Activated T-helper 17 cell treated with anti-CD3 and anti-CD28 coated beads, Interleukin-2, amount 50 U/mL, for 72 hours (primary cell): ENCODE measurements at regions not wholly inside any gene's neighbourhood (a gene's known extent, or its start where the extent isn't known, plus 50 kb on each side); places are given as distances from the start of the nearest gene placed in this dataset.
"Not testable (repeated sequence)": the region's sequence is repeated elsewhere in the genome, so short reads cannot be mapped to it uniquely, and the experiment has no call there.

Experiments
- ATAC-seq: fragments of 150-1000 bp; cut with Tn5 transposase; replicated peaks from 2 replicates; pipeline ENCODE4 v1.10.0; 2021; ENCODE audit warnings: mild to moderate bottlenecking, moderate library complexity
- H3K27ac Mint-ChIP-seq: one replicate; pipeline ENCODE4 v1.8.0; 2022; ENCODE audit warnings: mixed read lengths
- H3K27me3 Mint-ChIP-seq: one replicate; pipeline ENCODE4 v1.8.0; 2022; ENCODE audit warnings: mixed read lengths
- H3K36me3 Mint-ChIP-seq: one replicate; pipeline ENCODE4 v1.8.0; 2022; ENCODE audit warnings: low read depth, mild to moderate bottlenecking, mixed read lengths
- H3K4me1 Mint-ChIP-seq: one replicate; pipeline ENCODE4 v1.8.0; 2022; ENCODE audit warnings: mixed read lengths
- H3K4me3 Mint-ChIP-seq: one replicate; pipeline ENCODE4 v1.8.0; 2022; ENCODE audit warnings: mild to moderate bottlenecking, mixed read lengths
- H3K9me3 Mint-ChIP-seq: one replicate; pipeline ENCODE4 v1.8.0; 2022; ENCODE audit warnings: mixed read lengths

DNA sequence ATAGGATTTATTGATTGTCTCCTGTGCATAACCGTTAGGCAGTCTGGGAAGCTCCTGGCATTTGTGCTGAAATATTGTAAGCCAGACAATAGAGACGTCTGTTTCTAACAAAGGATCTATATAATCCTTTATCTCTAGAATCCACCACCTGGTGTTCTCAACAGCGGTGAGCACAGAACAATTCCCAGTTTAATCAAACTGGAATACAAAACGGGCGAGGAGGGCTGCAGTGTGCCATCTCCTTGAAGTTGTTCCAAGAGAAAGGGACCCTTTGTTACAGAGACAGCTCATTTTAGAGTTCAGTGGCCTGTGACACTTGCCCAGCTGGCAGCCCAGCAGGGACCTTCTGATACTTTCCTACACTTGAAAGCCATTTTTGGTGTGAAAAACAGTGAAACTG is 162.8 kb upstream of the IVNS1ABP start:
- H3K36me3 Mint-ChIP-seq: no peaks in the 10 kb centered on the region
- H3K27ac Mint-ChIP-seq: no peak overlapping the region
- H3K9me3 Mint-ChIP-seq: no peaks in the 10 kb centered on the region

DNA sequence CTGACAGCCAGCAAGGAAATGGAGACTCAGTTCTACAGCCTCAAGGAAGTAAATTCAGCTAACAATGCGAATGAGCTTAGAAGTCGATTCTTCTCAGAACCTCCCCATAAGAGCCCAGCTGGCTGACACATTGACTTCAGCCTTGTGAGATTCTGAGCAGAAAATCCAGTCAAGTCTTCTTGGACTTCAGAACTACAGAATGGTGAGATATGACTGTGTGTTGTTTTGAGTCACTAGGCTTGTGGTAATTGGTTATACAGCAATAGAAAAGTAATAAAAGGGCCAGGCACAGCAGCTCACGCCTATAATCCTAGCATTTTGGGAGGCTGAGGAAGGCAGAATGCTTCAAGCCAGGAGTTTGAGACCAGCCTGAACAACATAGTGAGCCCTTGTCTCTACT is 161.8 kb upstream of the IVNS1ABP start:
- Mint-ChIP-seq H3K27me3 (no peaks in the 10 kb centered on the region), H3K9me3 (no peaks in the 10 kb centered on the region), H3K27ac (no peak overlapping the region), H3K4me1 (peaks cover 6% of the 10 kb centered on the region), H3K36me3 (no peaks in the 10 kb centered on the region), H3K4me3 (no peak overlapping the region)
- peak; percentile 44 for ATAC-seq

More for the DNA sequence above, 162.8 kb upstream of the IVNS1ABP start:
- Mint-ChIP-seq H3K4me3 (no peak overlapping the region), H3K27me3 (no peaks in the 10 kb centered on the region), H3K4me1 (no peaks in the 10 kb centered on the region)
- ATAC-seq: no peak

DNA sequence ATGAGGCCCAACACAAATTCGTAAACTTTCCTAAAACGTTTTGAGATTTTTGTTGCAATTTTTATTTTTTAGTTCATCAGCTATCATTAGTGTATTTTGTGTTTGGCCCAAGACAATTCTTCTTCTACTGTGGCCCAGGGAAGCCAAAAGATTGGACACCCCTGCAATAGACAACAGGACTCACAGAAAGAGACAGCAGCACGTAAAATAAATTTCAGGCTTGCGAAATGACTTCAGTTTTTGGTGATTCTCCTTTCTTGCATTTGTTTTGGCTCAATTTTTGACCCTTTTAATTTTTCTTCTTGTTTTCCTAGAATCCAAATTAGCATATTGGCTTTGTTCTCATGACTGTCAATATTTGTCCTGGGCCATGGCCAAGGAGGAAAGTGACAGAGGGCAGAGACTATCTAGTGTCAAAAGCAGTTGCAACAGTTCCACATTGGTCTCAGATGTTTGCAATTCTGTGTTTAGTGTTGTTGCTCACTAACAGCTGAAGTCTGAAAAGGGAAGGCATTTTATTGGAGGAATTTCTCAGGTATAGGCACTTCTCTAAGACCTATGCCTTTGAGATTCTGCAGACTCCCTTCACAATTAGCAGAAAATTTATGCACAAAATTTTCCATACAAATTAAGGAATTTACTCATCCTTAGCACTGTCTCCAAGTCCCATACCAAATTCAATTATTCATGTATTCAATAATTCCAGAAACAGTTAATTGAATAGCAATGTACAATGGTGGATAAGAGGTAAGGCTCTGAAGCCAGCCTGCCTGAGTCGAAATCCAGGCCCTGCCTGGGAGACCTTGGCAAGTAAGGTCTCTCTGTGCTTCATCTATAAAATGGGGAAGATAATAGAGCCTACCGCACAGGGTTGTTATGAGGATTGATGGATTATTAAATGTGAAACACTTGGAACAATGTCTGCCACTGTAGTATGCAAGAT is 160.9 kb upstream of the IVNS1ABP start:
- Mint-ChIP-seq H3K4me3 (no peak overlapping the region), H3K36me3 (no peaks in the 10 kb centered on the region), H3K27me3 (no peaks in the 10 kb centered on the region), H3K27ac (no peak overlapping the region), H3K9me3 (no peaks in the 10 kb centered on the region), H3K4me1 (peaks cover 6% of the 10 kb centered on the region)
- ATAC-seq: no peak

DNA sequence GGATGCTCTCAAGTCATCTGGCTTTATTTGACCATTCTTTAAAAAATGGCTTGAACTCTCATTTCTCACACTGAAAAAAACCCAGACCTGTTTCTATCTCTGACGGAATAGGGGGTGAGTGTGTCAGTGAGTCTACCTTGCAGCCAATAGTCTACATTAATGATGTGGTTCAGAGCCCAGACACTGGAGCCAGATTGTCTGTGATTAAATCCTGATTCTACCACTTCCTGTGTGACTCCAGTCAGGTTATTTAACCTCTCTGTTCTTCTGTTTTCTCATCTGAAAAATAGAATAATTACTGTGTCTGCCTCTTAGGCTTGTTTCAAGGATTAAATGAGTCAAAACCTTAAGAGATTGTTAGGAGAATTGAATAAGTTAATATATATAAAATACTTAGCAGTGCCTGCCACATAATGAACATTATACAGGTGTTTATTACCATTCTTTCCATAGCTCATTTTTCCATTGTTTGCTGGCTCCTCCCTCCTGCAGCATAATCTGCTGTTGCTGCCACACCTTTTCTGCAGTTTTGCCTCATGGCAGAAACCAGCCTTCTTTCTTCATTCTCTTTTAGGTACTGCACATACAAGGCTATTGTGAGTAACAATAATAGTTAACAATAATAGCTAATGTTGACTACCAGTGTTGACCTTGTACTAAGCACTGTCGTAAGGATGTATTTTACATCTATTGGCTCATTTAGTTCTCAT is 157.6 kb upstream of the IVNS1ABP start:
- no peaks in the 10 kb centered on the region for H3K27me3 Mint-ChIP-seq
- no peaks in the 10 kb centered on the region for H3K9me3 Mint-ChIP-seq
- H3K4me3 Mint-ChIP-seq: no peak overlapping the region
- H3K27ac Mint-ChIP-seq: peak overlapping the region; percentile 39
- H3K4me1 Mint-ChIP-seq: peaks cover 6% of the 10 kb centered on the region
- no peaks in the 10 kb centered on the region for H3K36me3 Mint-ChIP-seq
- ATAC-seq: peak; percentile 97

DNA sequence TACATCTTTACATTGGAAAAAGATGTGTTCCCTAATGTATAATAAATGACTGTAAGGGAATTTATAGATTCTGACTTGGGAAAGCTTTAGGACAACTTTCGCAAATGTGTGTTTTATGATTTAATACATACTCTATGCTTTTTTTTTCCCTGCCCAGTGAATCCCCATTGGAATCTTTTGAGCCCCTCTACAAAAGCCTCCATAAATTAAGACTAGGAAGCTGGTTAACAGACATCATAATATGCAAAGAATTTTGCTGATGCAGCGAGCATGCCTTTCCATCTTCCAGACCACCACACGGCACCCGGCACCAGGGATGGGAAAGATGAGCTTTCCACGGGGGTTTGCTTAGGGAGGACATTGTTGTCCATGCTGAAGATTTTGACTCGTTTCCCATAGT is 156.1 kb upstream of the IVNS1ABP start:
- H3K27ac Mint-ChIP-seq: no peak overlapping the region
- ATAC-seq: no peak
- H3K4me3 Mint-ChIP-seq: no peak overlapping the region
- H3K4me1 Mint-ChIP-seq: peaks cover 6% of the 10 kb centered on the region
- H3K27me3 Mint-ChIP-seq: no peaks in the 10 kb centered on the region
- H3K9me3 Mint-ChIP-seq: no peaks in the 10 kb centered on the region
- H3K36me3 Mint-ChIP-seq: no peaks in the 10 kb centered on the region

DNA sequence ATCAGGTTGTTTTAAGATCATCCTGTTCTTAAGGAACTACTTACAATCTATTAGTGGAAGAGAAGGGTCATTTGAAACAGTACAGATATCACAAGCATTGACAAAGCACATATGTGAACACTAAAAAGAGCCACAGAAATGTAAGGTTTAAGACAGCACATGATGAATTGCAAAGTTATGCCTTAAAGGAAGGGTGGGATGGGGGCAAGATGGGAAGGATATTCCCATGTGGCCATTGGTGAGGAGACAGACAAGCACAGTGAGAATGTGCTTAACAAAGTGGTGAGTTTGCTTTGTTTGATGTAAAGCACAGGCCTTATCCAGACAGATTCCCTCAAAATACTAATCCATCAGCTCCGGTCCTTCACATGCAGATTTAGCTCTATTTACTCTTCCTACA is 151.6 kb upstream of the IVNS1ABP start:
- Mint-ChIP-seq H3K36me3 (no peaks in the 10 kb centered on the region), H3K4me1 (no peaks in the 10 kb centered on the region), H3K27me3 (no peaks in the 10 kb centered on the region), H3K27ac (no peak overlapping the region), H3K4me3 (no peak overlapping the region), H3K9me3 (no peaks in the 10 kb centered on the region)
- no peak for ATAC-seq

DNA sequence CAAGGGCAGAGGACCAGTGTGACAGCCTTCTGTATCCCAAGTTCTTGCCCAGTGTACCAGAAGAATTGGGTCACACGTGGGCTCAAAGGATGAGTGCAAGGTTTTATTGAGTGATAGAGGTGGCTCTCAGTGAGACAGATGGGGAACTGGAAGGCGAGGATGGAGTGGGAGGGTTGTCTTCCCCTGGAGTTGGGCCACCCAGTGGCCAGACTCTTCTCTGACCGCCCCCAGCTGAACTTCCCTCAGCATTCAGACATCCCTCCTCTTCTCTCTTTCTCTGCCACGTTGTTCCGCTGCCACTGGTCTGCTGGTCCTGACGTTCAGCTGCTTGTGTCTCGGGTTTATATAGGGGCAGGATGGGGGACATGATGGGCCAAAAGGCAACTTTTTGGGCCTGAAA is 150.1 kb upstream of the IVNS1ABP start:
- H3K4me1 Mint-ChIP-seq: no peaks in the 10 kb centered on the region
- ATAC-seq: no peak
- no peak overlapping the region for H3K27ac Mint-ChIP-seq
- H3K4me3 Mint-ChIP-seq: no peak overlapping the region
- H3K27me3 Mint-ChIP-seq: no peaks in the 10 kb centered on the region
- H3K9me3 Mint-ChIP-seq: no peaks in the 10 kb centered on the region
- no peaks in the 10 kb centered on the region for H3K36me3 Mint-ChIP-seq

DNA sequence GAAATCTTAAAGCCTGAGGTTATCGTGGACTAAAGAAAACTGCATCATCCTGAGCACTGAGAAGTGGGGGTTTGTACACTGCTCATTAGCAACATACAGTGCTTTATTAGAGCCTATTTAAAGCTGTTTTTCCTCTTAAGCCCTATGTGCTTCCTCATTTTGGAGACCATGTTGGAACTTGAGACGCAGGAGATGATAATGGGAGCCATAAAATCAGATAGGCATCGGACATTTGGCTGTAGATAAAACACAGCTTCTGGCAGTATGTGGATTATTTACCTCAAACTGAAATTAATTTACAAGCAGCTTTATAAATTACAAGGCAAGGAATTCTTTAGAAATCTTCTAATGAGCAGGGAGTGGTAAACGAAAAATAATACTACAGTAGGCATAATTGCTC is 147.7 kb upstream of the IVNS1ABP start:
- no peaks in the 10 kb centered on the region for H3K36me3 Mint-ChIP-seq
- no peaks in the 10 kb centered on the region for H3K27me3 Mint-ChIP-seq
- no peak overlapping the region for H3K4me3 Mint-ChIP-seq
- H3K27ac Mint-ChIP-seq: no peak overlapping the region
- no peaks in the 10 kb centered on the region for H3K4me1 Mint-ChIP-seq
- H3K9me3 Mint-ChIP-seq: no peaks in the 10 kb centered on the region
- no peak for ATAC-seq

DNA sequence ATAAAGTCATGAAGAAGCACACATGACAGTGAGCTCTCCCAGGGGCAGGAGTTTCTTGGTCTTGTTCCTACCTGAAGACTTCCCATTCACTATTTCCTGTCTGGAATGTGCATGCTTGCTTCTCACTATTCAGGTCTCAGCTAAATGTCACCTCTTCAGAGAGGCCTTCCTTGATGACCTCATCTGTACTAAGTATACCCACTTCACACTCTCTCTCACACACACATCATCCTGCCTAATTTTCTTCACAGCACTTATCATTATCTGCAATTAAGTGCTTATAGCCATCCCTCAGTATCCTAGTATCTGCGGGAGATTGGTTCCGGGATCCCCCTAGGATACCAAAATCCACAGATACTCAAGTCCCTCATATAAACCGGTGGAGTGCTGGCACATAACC is 146.4 kb upstream of the IVNS1ABP start:
- Mint-ChIP-seq H3K36me3 (no peaks in the 10 kb centered on the region), H3K4me1 (no peaks in the 10 kb centered on the region), H3K27me3 (no peaks in the 10 kb centered on the region), H3K9me3 (no peaks in the 10 kb centered on the region), H3K4me3 (no peak overlapping the region), H3K27ac (no peak overlapping the region)
- no peak for ATAC-seq

DNA sequence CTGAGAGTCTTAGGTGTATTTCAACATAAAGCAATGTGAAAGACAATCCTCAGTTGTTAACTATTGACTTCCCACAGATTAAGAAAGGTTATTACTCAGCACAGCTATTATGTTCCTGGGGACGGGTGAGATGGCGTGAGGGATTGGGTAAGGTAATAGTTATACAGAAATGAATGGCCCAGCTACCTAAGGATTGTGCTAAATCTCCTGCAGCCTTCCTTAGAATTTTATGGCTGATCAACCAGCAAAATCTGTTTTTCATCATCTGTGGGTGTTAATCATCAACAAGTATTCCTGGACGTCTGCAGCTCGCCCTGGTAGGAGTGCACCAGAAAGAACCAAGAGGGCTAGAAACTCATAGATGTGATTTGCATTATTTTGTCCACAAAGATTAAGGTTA is 146.0 kb upstream of the IVNS1ABP start:
- H3K27me3 Mint-ChIP-seq: no peaks in the 10 kb centered on the region
- no peak overlapping the region for H3K27ac Mint-ChIP-seq
- H3K36me3 Mint-ChIP-seq: no peaks in the 10 kb centered on the region
- H3K9me3 Mint-ChIP-seq: no peaks in the 10 kb centered on the region
- no peak overlapping the region for H3K4me3 Mint-ChIP-seq
- H3K4me1 Mint-ChIP-seq: no peaks in the 10 kb centered on the region
- no peak for ATAC-seq

DNA sequence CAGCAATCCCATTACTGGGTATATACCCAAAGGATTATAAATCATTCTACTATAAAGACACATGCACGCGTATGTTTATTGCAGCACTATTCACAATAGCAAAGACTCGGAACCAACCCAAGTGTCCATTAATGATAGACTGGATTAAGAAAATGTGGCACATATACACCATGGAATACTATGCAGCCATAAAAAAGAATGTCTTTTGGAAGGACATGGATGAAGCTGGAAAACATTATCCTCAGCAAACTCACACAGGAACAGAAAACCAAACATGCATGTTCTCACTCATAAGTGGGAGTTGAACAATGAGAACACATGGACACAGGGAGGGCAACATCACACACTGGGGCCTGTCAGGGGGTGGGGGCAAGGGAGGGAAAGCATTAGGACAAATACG is 143.7 kb upstream of the IVNS1ABP start:
- not testable (repeated sequence) for H3K9me3 Mint-ChIP-seq, H3K36me3 Mint-ChIP-seq, H3K27me3 Mint-ChIP-seq, H3K4me3 Mint-ChIP-seq, ATAC-seq, H3K27ac Mint-ChIP-seq, H3K4me1 Mint-ChIP-seq

DNA sequence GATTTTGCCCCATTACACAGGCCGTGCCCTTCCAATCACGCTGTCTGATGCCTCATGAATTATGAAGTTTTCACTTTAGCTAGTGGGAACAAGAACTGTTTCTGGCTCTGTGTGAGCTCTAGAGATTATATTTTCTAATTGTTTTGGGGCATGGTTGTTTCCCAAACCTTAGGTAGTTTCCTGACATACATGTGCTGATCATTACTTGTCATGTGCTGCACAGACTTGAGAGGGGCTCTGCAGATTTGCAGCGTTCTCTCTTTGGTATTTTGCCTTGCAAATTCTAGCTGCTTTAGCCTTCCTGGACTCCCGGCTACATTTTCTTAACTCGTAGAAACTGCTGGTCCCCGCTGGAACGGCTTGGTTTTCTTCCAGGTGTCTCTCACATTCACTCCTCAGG is 142.1 kb upstream of the IVNS1ABP start:
- no peaks in the 10 kb centered on the region for H3K27me3 Mint-ChIP-seq
- H3K27ac Mint-ChIP-seq: no peak overlapping the region
- H3K36me3 Mint-ChIP-seq: no peaks in the 10 kb centered on the region
- no peak overlapping the region for H3K4me3 Mint-ChIP-seq
- no peak for ATAC-seq
- H3K9me3 Mint-ChIP-seq: no peaks in the 10 kb centered on the region
- no peaks in the 10 kb centered on the region for H3K4me1 Mint-ChIP-seq

DNA sequence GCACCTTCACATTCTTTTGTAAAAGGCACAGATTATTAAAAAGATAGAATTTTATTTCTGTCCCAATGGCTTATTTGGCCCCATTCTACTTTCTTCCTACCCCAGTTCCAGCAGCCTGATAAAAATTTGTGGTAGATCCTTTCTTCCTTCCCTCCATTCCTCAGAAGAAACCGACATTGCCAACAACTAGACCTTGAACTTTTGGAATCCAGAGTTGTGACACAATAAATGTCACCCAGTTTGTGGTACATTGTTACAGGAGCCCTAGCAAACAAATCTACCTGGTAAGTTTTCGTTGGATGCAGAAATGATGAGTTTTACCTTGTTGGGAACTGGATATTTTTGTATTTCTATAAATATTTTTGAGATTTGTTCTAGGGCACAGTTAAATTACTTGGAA is 141.6 kb upstream of the IVNS1ABP start:
- H3K4me1 Mint-ChIP-seq: no peaks in the 10 kb centered on the region
- no peak overlapping the region for H3K27ac Mint-ChIP-seq
- no peaks in the 10 kb centered on the region for H3K27me3 Mint-ChIP-seq
- H3K4me3 Mint-ChIP-seq: no peak overlapping the region
- H3K36me3 Mint-ChIP-seq: no peaks in the 10 kb centered on the region
- no peaks in the 10 kb centered on the region for H3K9me3 Mint-ChIP-seq
- no peak for ATAC-seq

DNA sequence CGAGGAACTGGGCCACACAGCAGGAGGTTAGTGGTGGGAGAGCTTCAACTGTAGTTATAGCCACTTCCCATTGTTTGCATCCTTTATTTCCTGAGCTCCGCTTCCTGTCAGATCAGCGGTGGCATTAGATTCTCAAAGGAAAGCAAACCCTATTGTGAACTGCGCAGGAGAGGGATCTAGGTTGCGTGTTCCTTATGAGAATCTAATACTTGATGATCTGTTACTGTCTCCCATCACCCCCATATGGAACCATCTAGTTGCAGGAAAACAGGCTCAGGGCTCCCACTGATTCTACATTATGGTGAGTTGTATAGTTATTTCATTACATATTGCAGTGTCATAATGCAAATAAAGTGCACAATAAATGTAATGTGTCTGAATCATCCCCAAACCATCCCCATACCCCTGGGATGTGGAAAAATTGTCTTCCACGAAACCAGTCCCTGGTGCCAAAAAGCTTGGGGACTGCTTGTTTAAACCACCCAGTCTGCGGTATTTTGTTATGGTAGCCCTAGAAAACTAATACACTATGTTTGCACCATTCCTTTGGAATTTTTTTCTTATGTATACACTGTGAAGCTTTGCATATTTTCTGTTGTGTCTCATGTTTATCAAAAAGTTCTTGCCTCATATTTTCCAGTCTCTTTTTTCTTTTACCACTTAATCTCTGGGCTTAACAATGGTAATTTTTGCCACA is 136.6 kb upstream of the IVNS1ABP start:
- H3K27ac Mint-ChIP-seq: no peak overlapping the region

DNA sequence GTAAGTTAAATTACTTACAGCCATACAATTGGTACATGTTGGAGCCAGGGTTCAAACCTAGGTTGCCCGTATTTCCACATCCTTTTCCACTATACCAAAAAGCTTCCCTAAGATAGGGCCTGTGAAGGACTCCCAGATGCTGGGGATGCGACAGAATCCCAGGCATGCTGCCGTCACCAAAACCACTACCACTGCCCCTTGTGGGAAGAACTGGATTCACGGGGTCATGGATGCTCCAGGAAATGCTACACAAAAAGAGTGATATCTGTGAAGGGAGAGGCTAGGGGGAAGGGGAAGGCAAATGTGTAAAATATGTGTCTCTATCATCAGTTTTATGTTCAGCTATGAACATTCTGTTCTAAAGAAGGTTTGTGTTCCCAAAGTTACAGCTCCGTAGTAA is 133.9 kb upstream of the IVNS1ABP start:
- H3K27me3 Mint-ChIP-seq: no peaks in the 10 kb centered on the region
- no peaks in the 10 kb centered on the region for H3K4me1 Mint-ChIP-seq
- no peak overlapping the region for H3K27ac Mint-ChIP-seq
- H3K36me3 Mint-ChIP-seq: no peaks in the 10 kb centered on the region
- H3K4me3 Mint-ChIP-seq: no peak overlapping the region
- no peaks in the 10 kb centered on the region for H3K9me3 Mint-ChIP-seq
- ATAC-seq: no peak

More for the DNA sequence above, 136.6 kb upstream of the IVNS1ABP start:
- no peaks in the 10 kb centered on the region for H3K27me3 Mint-ChIP-seq
- no peaks in the 10 kb centered on the region for H3K36me3 Mint-ChIP-seq
- no peaks in the 10 kb centered on the region for H3K9me3 Mint-ChIP-seq
- no peak overlapping the region for H3K4me3 Mint-ChIP-seq
- no peak for ATAC-seq
- H3K4me1 Mint-ChIP-seq: no peaks in the 10 kb centered on the region
